ENCODE measurements at regions not wholly inside any gene's neighbourhood (a gene's known extent, or its start where the extent isn't known, plus 50 kb on each side); places are given as distances from the start of the nearest gene placed in this dataset.

DNA sequence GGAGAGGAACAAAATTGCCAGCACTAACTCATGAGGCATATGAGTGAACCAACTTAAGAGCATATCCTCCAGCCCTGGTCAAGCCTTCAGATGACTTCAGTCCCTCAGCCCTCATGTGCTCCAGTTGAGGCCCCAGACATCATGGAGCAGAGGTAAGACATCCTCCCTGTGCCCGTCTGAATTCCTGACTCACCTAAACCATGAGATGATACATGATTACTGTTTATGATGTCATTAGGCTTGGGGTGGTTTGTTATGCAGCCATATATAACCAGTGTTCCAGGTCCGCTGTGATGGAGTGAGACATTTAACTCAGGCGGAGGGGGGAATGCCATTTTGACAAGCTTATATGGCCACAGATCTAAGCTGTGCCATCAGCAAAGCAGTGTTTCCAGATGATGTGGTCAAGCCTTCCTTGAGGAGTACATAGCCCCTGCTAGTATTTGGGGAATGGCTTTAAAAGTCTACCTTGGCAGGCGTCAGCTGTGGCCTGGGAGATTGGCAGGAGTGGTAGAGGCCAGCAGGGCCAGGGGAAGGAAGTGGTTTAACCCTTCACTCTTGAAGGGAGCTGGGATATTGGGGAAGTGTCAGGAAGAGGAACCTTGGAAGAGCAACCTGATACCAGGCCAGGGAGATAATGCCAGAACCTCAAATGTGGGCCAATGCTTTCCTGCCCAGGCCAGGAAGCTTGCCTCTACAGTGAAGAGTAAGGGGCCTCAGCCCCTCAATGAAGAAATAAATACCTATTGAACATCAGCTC is 343.0 kb upstream of the PODXL start:
- Histone ChIP-seq H3K27me3 (ENCODE audit: insufficient read depth, low read length) (no peaks in the 10 kb centered on the region), H3K4me2 (ENCODE audit: low read length) (no peak overlapping the region), H3K4me1 (ENCODE audit: insufficient read depth, low read length) (peaks cover 46% of the 10 kb centered on the region), H4K20me1 (ENCODE audit: insufficient read depth, low read length) (no peaks in the 10 kb centered on the region), H3K4me3 (ENCODE audit: insufficient read depth, low read depth, low read length) (no peak overlapping the region), H3K9me3 (ENCODE audit: insufficient read depth, low read depth, low read length) (peaks cover 3% of the 10 kb centered on the region), H3K36me3 (ENCODE audit: insufficient read depth, low read length) (no peaks in the 10 kb centered on the region), H3K9ac (ENCODE audit: low read length) (no peak overlapping the region), H3K27ac (ENCODE audit: low read depth, low read length) (no peak overlapping the region), H2AFZ (ENCODE audit: low read depth, low read length) (no peak overlapping the region), H3K79me2 (ENCODE audit: insufficient read depth, low read length) (no peaks in the 10 kb centered on the region)
- FAIRE-seq (no peak), DNase-seq (ENCODE audit: low read depth) (peak; percentile 39)
- Mint-ChIP-seq H3K27ac (ENCODE audit: unreplicated experiment) (no peak overlapping the region), H3K9me3 (ENCODE audit: unreplicated experiment) (peaks cover 2% of the 10 kb centered on the region), H3K27me3 (ENCODE audit: low read depth, unreplicated experiment) (peaks cover 12% of the 10 kb centered on the region), H3K36me3 (ENCODE audit: low read depth, unreplicated experiment) (peaks cover 5% of the 10 kb centered on the region), H3K4me3 (ENCODE audit: unreplicated experiment) (no peak overlapping the region), H3K4me1 (ENCODE audit: low read depth, unreplicated experiment) (peaks cover 21% of the 10 kb centered on the region)
- no peak for TF ChIP-seq EZH2 (IDR thresholded peaks at IDR 0.05; ENCODE audit: insufficient read depth, low read length)
- TF ChIP-seq, protein P1, sequence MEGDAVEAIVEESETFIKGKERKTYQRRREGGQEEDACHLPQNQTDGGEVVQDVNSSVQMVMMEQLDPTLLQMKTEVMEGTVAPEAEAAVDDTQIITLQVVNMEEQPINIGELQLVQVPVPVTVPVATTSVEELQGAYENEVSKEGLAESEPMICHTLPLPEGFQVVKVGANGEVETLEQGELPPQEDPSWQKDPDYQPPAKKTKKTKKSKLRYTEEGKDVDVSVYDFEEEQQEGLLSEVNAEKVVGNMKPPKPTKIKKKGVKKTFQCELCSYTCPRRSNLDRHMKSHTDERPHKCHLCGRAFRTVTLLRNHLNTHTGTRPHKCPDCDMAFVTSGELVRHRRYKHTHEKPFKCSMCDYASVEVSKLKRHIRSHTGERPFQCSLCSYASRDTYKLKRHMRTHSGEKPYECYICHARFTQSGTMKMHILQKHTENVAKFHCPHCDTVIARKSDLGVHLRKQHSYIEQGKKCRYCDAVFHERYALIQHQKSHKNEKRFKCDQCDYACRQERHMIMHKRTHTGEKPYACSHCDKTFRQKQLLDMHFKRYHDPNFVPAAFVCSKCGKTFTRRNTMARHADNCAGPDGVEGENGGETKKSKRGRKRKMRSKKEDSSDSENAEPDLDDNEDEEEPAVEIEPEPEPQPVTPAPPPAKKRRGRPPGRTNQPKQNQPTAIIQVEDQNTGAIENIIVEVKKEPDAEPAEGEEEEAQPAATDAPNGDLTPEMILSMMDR (IDR thresholded peaks at IDR 0.05; ENCODE audit: insufficient read depth, low read depth, low read length), result no peak

- H3K4me1 Mint-ChIP-seq (ENCODE audit: low read depth, unreplicated experiment), result peaks cover 23% of the 10 kb centered on the region
- peak overlapping the region; percentile 73 for H3K4me2 ChIP-seq (ENCODE audit: low read length)
- H2AFZ ChIP-seq (ENCODE audit: low read depth, low read length), result no peak overlapping the region
- H3K9me3 Mint-ChIP-seq (ENCODE audit: unreplicated experiment), result peaks cover 2% of the 10 kb centered on the region
- H3K4me1 ChIP-seq (ENCODE audit: insufficient read depth, low read length), result peaks cover 47% of the 10 kb centered on the region
- H3K4me3 Mint-ChIP-seq (ENCODE audit: unreplicated experiment), result no peak overlapping the region
- H3K4me3 ChIP-seq (ENCODE audit: insufficient read depth, low read depth, low read length), result no peak overlapping the region
- no peaks in the 10 kb centered on the region for H4K20me1 ChIP-seq (ENCODE audit: insufficient read depth, low read length)
- H3K27me3 ChIP-seq (ENCODE audit: insufficient read depth, low read length), result no peaks in the 10 kb centered on the region
- H3K27ac ChIP-seq (ENCODE audit: low read depth, low read length), result no peak overlapping the region
- peaks cover 3% of the 10 kb centered on the region for H3K9me3 ChIP-seq (ENCODE audit: insufficient read depth, low read depth, low read length)
- H3K36me3 ChIP-seq (ENCODE audit: insufficient read depth, low read length), result no peaks in the 10 kb centered on the region
- no peaks in the 10 kb centered on the region for H3K79me2 ChIP-seq (ENCODE audit: insufficient read depth, low read length)
- FAIRE-seq, result no peak
- DNase-seq (ENCODE audit: low read depth), result peak; percentile 77
- peaks cover 10% of the 10 kb centered on the region for H3K27me3 Mint-ChIP-seq (ENCODE audit: low read depth, unreplicated experiment)
- peak overlapping the region; percentile 66 for H3K27ac Mint-ChIP-seq (ENCODE audit: unreplicated experiment)
- TF ChIP-seq EZH2 (IDR thresholded peaks at IDR 0.05; ENCODE audit: insufficient read depth, low read length), result no peak
- TF ChIP-seq, protein P1 (IDR thresholded peaks at IDR 0.05; ENCODE audit: insufficient read depth, low read depth, low read length), result no peak
- no peak overlapping the region for H3K9ac ChIP-seq (ENCODE audit: low read length)
- H3K36me3 Mint-ChIP-seq (ENCODE audit: low read depth, unreplicated experiment), result peaks cover 5% of the 10 kb centered on the region
Measured at GRCh38 chr7:131898418-131898817, 342.0 kb upstream of the PODXL start.

- Histone ChIP-seq H3K9me3 (ENCODE audit: insufficient read depth, low read depth, low read length) (no peaks in the 10 kb centered on the region), H3K4me2 (ENCODE audit: low read length) (peak overlapping the region; percentile 73), H3K27me3 (ENCODE audit: insufficient read depth, low read length) (no peaks in the 10 kb centered on the region), H3K4me1 (ENCODE audit: insufficient read depth, low read length) (peaks cover 47% of the 10 kb centered on the region), H4K20me1 (ENCODE audit: insufficient read depth, low read length) (no peaks in the 10 kb centered on the region), H2AFZ (ENCODE audit: low read depth, low read length) (no peak overlapping the region), H3K27ac (ENCODE audit: low read depth, low read length) (peak overlapping the region; percentile 96), H3K9ac (ENCODE audit: low read length) (peak overlapping the region; percentile 23), H3K4me3 (ENCODE audit: insufficient read depth, low read depth, low read length) (no peak overlapping the region), H3K36me3 (ENCODE audit: insufficient read depth, low read length) (no peaks in the 10 kb centered on the region), H3K79me2 (ENCODE audit: insufficient read depth, low read length) (no peaks in the 10 kb centered on the region)
- TF ChIP-seq EZH2 (IDR thresholded peaks at IDR 0.05; ENCODE audit: insufficient read depth, low read length), result no peak
- TF ChIP-seq, protein P1 (IDR thresholded peaks at IDR 0.05; ENCODE audit: insufficient read depth, low read depth, low read length), result no peak
- H3K36me3 Mint-ChIP-seq (ENCODE audit: low read depth, unreplicated experiment), result peaks cover 5% of the 10 kb centered on the region
- FAIRE-seq, result no peak
- H3K9me3 Mint-ChIP-seq (ENCODE audit: unreplicated experiment), result peaks cover 2% of the 10 kb centered on the region
- no peak for DNase-seq (ENCODE audit: low read depth)
- peaks cover 23% of the 10 kb centered on the region for H3K4me1 Mint-ChIP-seq (ENCODE audit: low read depth, unreplicated experiment)
- peaks cover 12% of the 10 kb centered on the region for H3K27me3 Mint-ChIP-seq (ENCODE audit: low read depth, unreplicated experiment)
- no peak overlapping the region for H3K4me3 Mint-ChIP-seq (ENCODE audit: unreplicated experiment)
- H3K27ac Mint-ChIP-seq (ENCODE audit: unreplicated experiment), result no peak overlapping the region
Measured at GRCh38 chr7:131897790-131898165, 341.4 kb upstream of the PODXL start.

Data from astrocyte (in vitro differentiated cells and primary cell).